ENCODE measurements at regions not wholly inside any gene's neighbourhood (a gene's known extent, or its start where the extent isn't known, plus 50 kb on each side); places are given as distances from the start of the nearest gene placed in this dataset.

- intact Hi-C loops (cut with micrococcal nuclease) (no loop called here), dilution Hi-C loops (cut with HindIII; ENCODE audit: low sequenced_read_pairs, unreplicated experiment) (no loop called here), in situ Hi-C loops (cut with MboI; ENCODE audit: low sequenced_read_pairs) (no loop called here)
- Histone ChIP-seq H3K4me1 (ENCODE audit: control insufficient read depth, insufficient read depth, low read length) (no peaks in the 10 kb centered on the region), H3K9me1 (ENCODE audit: insufficient read depth, low read length) (no peaks in the 10 kb centered on the region), H4K20me1 (ENCODE audit: insufficient read depth, low read length) (no peaks in the 10 kb centered on the region), H3K4me3 (ENCODE audit: insufficient read depth, low read depth, low read length) (no peak overlapping the region), H2BK20ac (ENCODE audit: low read depth, low read length) (no peak overlapping the region), H2BK5ac (ENCODE audit: low read depth, low read length, poor library complexity, severe bottlenecking) (no peak overlapping the region), H2BK15ac (ENCODE audit: low read depth, low read length) (no peak overlapping the region), H3K23ac (ENCODE audit: low read depth, low read length) (no peak overlapping the region), H3K36me3 (ENCODE audit: control insufficient read depth, insufficient read depth, low read length) (no peaks in the 10 kb centered on the region), H4K5ac (ENCODE audit: low read depth, low read length) (no peak overlapping the region), H3K4ac (ENCODE audit: low read depth, low read length) (no peak overlapping the region), H2BK120ac (ENCODE audit: low read depth, low read length) (no peak overlapping the region), H3K4me2 (ENCODE audit: low read depth, low read length) (no peak overlapping the region), H4K91ac (ENCODE audit: insufficient read depth, low read depth, low read length) (no peak overlapping the region), H2AFZ (replicated peaks; ENCODE audit: low read length, poor library complexity) (no peak overlapping the region), H3K14ac (replicated peaks; ENCODE audit: low read depth, low read length) (no peak overlapping the region), H3K27me3 (ENCODE audit: control insufficient read depth, insufficient read depth, low read length) (no peaks in the 10 kb centered on the region), H3K18ac (ENCODE audit: low read depth, low read length) (no peak overlapping the region), H3K56ac (ENCODE audit: extremely low read depth, insufficient read depth, low read length) (no peak overlapping the region), H3K27ac (ENCODE audit: insufficient read depth, low read length) (no peak overlapping the region), H2AK5ac (ENCODE audit: low read depth, low read length) (no peak overlapping the region), H3K9me3 (ENCODE audit: control insufficient read depth, insufficient read depth, low read length) (no peaks in the 10 kb centered on the region), H2AK9ac (replicated peaks; ENCODE audit: low read depth, low read length, poor library complexity) (no peak overlapping the region), H3K9ac (ENCODE audit: low read depth, low read length) (no peak overlapping the region), H4K8ac (ENCODE audit: low read depth in 2 of 2, low read length in 2 of 2) (no peak overlapping the region), H3K79me1 (ENCODE audit: low read depth in 1 of 2, low read length in 2 of 2) (no peaks in the 10 kb centered on the region)
- ChIA-PET POLR2A (ENCODE audit: unreplicated experiment) (no interaction called here), CTCF (no interaction called here)
- ATAC-seq (ENCODE audit: low read depth) (no peak), DNase-seq (no peak)
- TF ChIP-seq MAFK (IDR thresholded peaks at IDR 0.05; ENCODE audit: low read depth, low read length) (no peak), POLR2A (IDR thresholded peaks at IDR 0.05; ENCODE audit: low read depth, low read length) (no peak), CEBPB (IDR thresholded peaks at IDR 0.05; ENCODE audit: low read depth, low read length) (no peak), SMC3 (IDR thresholded peaks at IDR 0.05; ENCODE audit: low read depth, low read length) (no peak), MXI1 (IDR thresholded peaks at IDR 0.05; ENCODE audit: borderline replicate concordance, low read depth, low read length) (no peak), USF2 (IDR thresholded peaks at IDR 0.05; ENCODE audit: low read depth, low read length) (no peak)
- WGBS, 2 experiments (ENCODE audit: extremely low coverage in 2 of 2, insufficient read length in 1 of 2): no CpG with 5 or more reads among the region's 2 CpGs
- BruUV-seq (replicated peaks): no TSS peak
These were observed 383.2 kb upstream of the UBE2E3 start for GRCh38 chr2:180597179-180597578.
